Panc1 (cell line): ENCODE measurements at regions not wholly inside any gene's neighbourhood (a gene's known extent, or its start where the extent isn't known, plus 50 kb on each side); places are given as distances from the start of the nearest gene placed in this dataset.

Experiments
- ATAC-seq: fragments of 200-7000 bp; cut with Tn5 transposase; 2 replicates; pipeline ENCODE4 v1.9.1; 2020; ENCODE audit warnings: mild to moderate bottlenecking, moderate library complexity
- BruUV-seq: library from RNA; stranded (reverse); fragments of 400-500 nt; replicated peaks from 2 replicates; lab custom pipeline; 2021; lab: Mats Ljungman, UMichigan
- CTCF ChIA-PET: fragments of 300-600 bp; sonication (Branson Sonifier 250); formaldehyde crosslinking; loops from one replicate; lab custom pipeline; 2022; ENCODE audit warnings: antibody characterized with exemption; lab: Charles Lee
- POLR2A ChIA-PET: fragments of 300-600 bp; sonication (Branson Sonifier 250); formaldehyde crosslinking; loops from one replicate; lab custom pipeline; 2022; ENCODE audit warnings: antibody characterized with exemption; lab: Charles Lee
- DNase-seq: peaks from one replicate; pipeline ENCODE4 v3.0.0-alpha.2; 2010; ENCODE audit warnings: low read depth, low spot score
- H3K27ac ChIP-seq: 2 replicates; pipeline ENCODE4 v1.5.1; 2011; ENCODE audit warnings: mild to moderate bottlenecking, low read length, inconsistent platforms
- H3K27me3 ChIP-seq: fragments of 200-500 bp; sonication (Bioruptor generic); 2 replicates; pipeline ENCODE4 v1.6.0; 2014; ENCODE audit warnings: low read length, inconsistent platforms; ENCODE audit not compliant: control insufficient read depth, insufficient read depth
- H3K36me3 ChIP-seq: fragments of 200-500 bp; sonication (Bioruptor generic); 2 replicates; pipeline ENCODE4 v1.5.1; 2014; ENCODE audit warnings: inconsistent platforms, mild to moderate bottlenecking, low read length, moderate library complexity; ENCODE audit not compliant: control insufficient read depth, insufficient read depth
- H3K4me1 ChIP-seq: 2 replicates; pipeline ENCODE4 v1.5.1; 2011; ENCODE audit warnings: inconsistent platforms, mild to moderate bottlenecking, low read length, moderate library complexity; ENCODE audit not compliant: control insufficient read depth, insufficient read depth
- H3K4me3 ChIP-seq, 2 experiments: 2 replicates each; pipeline ENCODE4 v1.5.1; 2011 to 2012; ENCODE audit warnings: low read depth in 2 of 2, low read length in 2 of 2, mild to moderate bottlenecking in 2 of 2, inconsistent platforms in 1 of 2, moderate library complexity in 1 of 2
- H3K9me3 ChIP-seq: fragments of 200-500 bp; sonication (Bioruptor generic); 2 replicates; pipeline ENCODE4 v1.5.1; 2014; ENCODE audit warnings: low read depth, mild to moderate bottlenecking, inconsistent platforms, low read length, moderate library complexity; ENCODE audit not compliant: control insufficient read depth, insufficient read depth
- POLR2AphosphoS5 ChIP-seq: IDR thresholded peaks from 2 replicates; pipeline ENCODE4 v1.6.1; 2012; ENCODE audit warnings: mild to moderate bottlenecking, low read depth, low read length, moderate library complexity
- SIN3A ChIP-seq: IDR thresholded peaks from 2 replicates; pipeline ENCODE4 v1.6.1; 2012; ENCODE audit warnings: low read depth, mild to moderate bottlenecking, low read length, moderate library complexity, borderline replicate concordance; ENCODE audit not compliant: insufficient read depth
- TCF7L2 ChIP-seq: IDR thresholded peaks from 2 replicates; pipeline ENCODE4 v1.6.1; 2011; ENCODE audit warnings: mild to moderate bottlenecking, low read depth, low read length, inconsistent platforms
- in situ Hi-C: cut with HindIII; loops from 2 replicates; pipeline ENCODE4 v1.10.0; 2016; ENCODE audit warnings: low sequenced_read_pairs, low pct_unique_long_range_greater_than_20kb
- intact Hi-C: fragments of 100-400 bp; cut with micrococcal nuclease; formaldehyde crosslinking; loops from one replicate; pipeline ENCODE4 v1.10.0; 2022; ENCODE audit not compliant: unreplicated experiment
- TF ChIP-seq, protein P1 (sequence below): fragments of 450-650 bp; IDR thresholded peaks from 2 replicates; pipeline ENCODE4 v1.5.1; 2017; ENCODE audit warnings: mild to moderate bottlenecking
- TF ChIP-seq, protein P2 (sequence below), 2 experiments: IDR thresholded peaks; 2 replicates each; pipeline ENCODE4 v1.6.1; 2011 to 2012; ENCODE audit warnings: low read depth in 2 of 2, control low read depth in 1 of 2, low read length in 1 of 2, mild to moderate bottlenecking in 1 of 2, moderate library complexity in 1 of 2; ENCODE audit not compliant: insufficient read depth in 1 of 2

DNA sequence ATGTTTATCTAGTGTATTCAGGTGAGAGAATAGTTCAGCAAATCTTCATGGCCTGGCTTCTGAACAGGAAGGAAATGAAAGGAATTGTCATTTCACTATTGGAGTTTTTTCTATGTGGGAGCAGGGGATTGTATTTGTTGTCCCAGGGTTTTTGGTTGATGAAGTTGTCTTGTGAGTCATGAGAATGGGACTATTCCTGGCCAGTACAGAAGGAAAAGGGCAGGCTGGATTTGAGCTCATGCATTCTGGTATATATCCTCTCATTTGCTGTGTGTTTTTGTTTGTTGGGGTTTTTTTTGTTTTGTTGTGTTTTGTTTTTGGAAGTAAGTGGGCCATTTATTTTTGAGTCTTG, 101.2 kb upstream of the MKLN1 start:
- POLR2A ChIA-PET, result no interaction called here
- Histone ChIP-seq H3K36me3 (no peaks in the 10 kb centered on the region), H3K4me1 (no peaks in the 10 kb centered on the region), H3K27me3 (no peaks in the 10 kb centered on the region), H3K4me3 (no peak overlapping the region), H3K9me3 (no peaks in the 10 kb centered on the region), H3K27ac (no peak overlapping the region)
- in situ Hi-C loops (no loop called here), intact Hi-C loops (no loop called here)
- TF ChIP-seq, protein P1, sequence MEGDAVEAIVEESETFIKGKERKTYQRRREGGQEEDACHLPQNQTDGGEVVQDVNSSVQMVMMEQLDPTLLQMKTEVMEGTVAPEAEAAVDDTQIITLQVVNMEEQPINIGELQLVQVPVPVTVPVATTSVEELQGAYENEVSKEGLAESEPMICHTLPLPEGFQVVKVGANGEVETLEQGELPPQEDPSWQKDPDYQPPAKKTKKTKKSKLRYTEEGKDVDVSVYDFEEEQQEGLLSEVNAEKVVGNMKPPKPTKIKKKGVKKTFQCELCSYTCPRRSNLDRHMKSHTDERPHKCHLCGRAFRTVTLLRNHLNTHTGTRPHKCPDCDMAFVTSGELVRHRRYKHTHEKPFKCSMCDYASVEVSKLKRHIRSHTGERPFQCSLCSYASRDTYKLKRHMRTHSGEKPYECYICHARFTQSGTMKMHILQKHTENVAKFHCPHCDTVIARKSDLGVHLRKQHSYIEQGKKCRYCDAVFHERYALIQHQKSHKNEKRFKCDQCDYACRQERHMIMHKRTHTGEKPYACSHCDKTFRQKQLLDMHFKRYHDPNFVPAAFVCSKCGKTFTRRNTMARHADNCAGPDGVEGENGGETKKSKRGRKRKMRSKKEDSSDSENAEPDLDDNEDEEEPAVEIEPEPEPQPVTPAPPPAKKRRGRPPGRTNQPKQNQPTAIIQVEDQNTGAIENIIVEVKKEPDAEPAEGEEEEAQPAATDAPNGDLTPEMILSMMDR, result no peak
- TF ChIP-seq TCF7L2 (no peak), SIN3A (no peak), POLR2AphosphoS5 (no peak)
- TF ChIP-seq, protein P2, sequence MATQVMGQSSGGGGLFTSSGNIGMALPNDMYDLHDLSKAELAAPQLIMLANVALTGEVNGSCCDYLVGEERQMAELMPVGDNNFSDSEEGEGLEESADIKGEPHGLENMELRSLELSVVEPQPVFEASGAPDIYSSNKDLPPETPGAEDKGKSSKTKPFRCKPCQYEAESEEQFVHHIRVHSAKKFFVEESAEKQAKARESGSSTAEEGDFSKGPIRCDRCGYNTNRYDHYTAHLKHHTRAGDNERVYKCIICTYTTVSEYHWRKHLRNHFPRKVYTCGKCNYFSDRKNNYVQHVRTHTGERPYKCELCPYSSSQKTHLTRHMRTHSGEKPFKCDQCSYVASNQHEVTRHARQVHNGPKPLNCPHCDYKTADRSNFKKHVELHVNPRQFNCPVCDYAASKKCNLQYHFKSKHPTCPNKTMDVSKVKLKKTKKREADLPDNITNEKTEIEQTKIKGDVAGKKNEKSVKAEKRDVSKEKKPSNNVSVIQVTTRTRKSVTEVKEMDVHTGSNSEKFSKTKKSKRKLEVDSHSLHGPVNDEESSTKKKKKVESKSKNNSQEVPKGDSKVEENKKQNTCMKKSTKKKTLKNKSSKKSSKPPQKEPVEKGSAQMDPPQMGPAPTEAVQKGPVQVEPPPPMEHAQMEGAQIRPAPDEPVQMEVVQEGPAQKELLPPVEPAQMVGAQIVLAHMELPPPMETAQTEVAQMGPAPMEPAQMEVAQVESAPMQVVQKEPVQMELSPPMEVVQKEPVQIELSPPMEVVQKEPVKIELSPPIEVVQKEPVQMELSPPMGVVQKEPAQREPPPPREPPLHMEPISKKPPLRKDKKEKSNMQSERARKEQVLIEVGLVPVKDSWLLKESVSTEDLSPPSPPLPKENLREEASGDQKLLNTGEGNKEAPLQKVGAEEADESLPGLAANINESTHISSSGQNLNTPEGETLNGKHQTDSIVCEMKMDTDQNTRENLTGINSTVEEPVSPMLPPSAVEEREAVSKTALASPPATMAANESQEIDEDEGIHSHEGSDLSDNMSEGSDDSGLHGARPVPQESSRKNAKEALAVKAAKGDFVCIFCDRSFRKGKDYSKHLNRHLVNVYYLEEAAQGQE (IDR thresholded peaks at IDR 0.05; ENCODE audit: insufficient read depth in 1 of 2, low read depth in 2 of 2, low read length in 1 of 2), result no peak
- CTCF ChIA-PET, result no interaction called here
- DNase-seq (no peak), ATAC-seq (no peak)
- BruUV-seq, result no TSS peak

DNA sequence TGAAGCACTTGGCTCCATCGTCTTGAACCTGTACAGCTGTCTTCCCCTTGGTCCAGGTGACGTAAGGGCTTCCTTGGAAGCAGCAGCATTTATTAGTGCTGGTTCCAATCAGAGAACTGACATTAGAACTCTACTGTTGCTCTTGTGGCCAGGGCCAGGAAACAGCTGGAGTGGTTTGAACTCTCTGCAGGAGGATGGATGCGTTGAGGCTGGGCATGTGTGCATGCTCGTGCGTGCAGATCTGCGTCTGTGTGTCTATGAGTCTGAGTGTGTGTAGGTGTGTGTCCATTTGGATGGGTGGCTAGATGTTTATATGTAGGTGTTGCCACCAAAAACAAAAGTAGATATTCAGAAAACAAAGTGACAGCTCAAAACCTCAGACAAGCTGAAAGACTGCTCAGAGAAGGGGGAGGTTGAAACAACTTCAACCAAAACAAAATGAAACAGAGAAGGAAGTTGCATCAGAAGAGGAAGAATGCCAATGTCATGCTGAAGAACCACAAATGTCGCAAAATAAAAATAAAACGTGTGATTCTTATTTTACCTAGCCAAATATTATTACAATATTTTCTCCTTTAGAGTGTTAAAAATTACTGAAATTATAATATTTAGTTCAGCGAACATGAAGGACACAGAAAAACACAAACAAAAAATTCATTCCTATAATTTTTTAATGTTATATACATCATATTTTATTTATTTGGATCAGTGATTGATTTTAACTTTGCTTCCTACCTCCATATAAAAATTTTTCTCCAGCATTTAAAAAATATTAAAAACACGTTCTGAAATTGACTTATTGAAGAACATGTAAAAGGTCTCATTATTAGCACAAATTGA, 96.1 kb upstream of the MKLN1 start:
- no peaks in the 10 kb centered on the region for H3K9me3 ChIP-seq
- ChIA-PET POLR2A (no interaction called here), CTCF (interaction anchor here (0.6 kb wide), 1 partner anchor 162 kb away, joined by 8 read pairs; no protein-coding TSS in a partner anchor)
- H3K27ac ChIP-seq, result peak overlapping the region; percentile 31; the same call in 1 of the 2 replicates
- TF ChIP-seq SIN3A (no peak), TCF7L2 (no peak), POLR2AphosphoS5 (no peak)
- TF ChIP-seq, protein P2 (IDR thresholded peaks at IDR 0.05; ENCODE audit: insufficient read depth in 1 of 2, low read depth in 2 of 2, low read length in 1 of 2), result no peak
- TF ChIP-seq, protein P1, result no peak
- no peaks in the 10 kb centered on the region for H3K4me1 ChIP-seq
- intact Hi-C loops (no loop called here), in situ Hi-C loops (no loop called here)
- no peaks in the 10 kb centered on the region for H3K36me3 ChIP-seq
- DNase-seq, result no peak
- no peak for ATAC-seq
- no peak overlapping the region for H3K4me3 ChIP-seq
- H3K27me3 ChIP-seq, result no peaks in the 10 kb centered on the region
- BruUV-seq, result no TSS peak
